Loucy (cell line): ENCODE measurements at regions not wholly inside any gene's neighbourhood (a gene's known extent, or its start where the extent isn't known, plus 50 kb on each side); places are given as distances from the start of the nearest gene placed in this dataset.

Source experiments
- CTCF ChIP-seq: fragments of 200-600 bp; sonication (generic); conservative IDR thresholded peaks from 2 replicates; pipeline ENCODE4 v1.5.1; 2014; ENCODE audit warnings: mild to moderate bottlenecking, antibody characterized with exemption, low read length
- EZH2phosphoT487 ChIP-seq: fragments of 200-600 bp; IDR thresholded peaks from 2 replicates; pipeline ENCODE4 v1.6.1; 2018; ENCODE audit warnings: antibody characterized with exemption, mild to moderate bottlenecking, moderate library complexity, borderline replicate concordance

- no peak for TF ChIP-seq CTCF
- no peak for TF ChIP-seq EZH2phosphoT487
Observed at GRCh38 chr2:151137526-151137925, 124.1 kb downstream of the RBM43 start.
